IMR-90 (cell line): ENCODE measurements at regions not wholly inside any gene's neighbourhood (a gene's known extent, or its start where the extent isn't known, plus 50 kb on each side); places are given as distances from the start of the nearest gene placed in this dataset.

Experiments used
- ATAC-seq: fragments of 200-7000 bp; cut with Tn5 transposase; 2 replicates; pipeline ENCODE4 v1.9.1; 2020; ENCODE audit warnings: low read depth, mild to moderate bottlenecking, moderate library complexity
- BruUV-seq: library from RNA; stranded (reverse); fragments of 400-500 nt; replicated peaks from 2 replicates; lab custom pipeline; 2021; lab: Mats Ljungman, UMichigan
- CTCF ChIA-PET: fragments of 300-600 bp; formaldehyde crosslinking; extraction: SDS; loops from one replicate; lab custom pipeline; 2021; ENCODE audit warnings: antibody characterized with exemption; lab: Yijun Ruan, JAX
- POLR2A ChIA-PET: fragments of 300-600 bp; sonication (Branson Sonifier 250); formaldehyde crosslinking; loops from one replicate; lab custom pipeline; 2022; ENCODE audit warnings: antibody characterized with exemption; ENCODE audit not compliant: unreplicated experiment; lab: Charles Lee
- DNase-seq: peaks from one replicate; pipeline ENCODE4 v3.0.0; 2013
- H2AFZ ChIP-seq: replicated peaks from 2 replicates; pipeline ENCODE3; 2013; ENCODE audit warnings: low read length, mild to moderate bottlenecking; ENCODE audit not compliant: poor library complexity
- H2AK5ac ChIP-seq: 2 replicates; pipeline ENCODE4 v1.6.1; 2013; ENCODE audit warnings: low read depth, low read length, inconsistent platforms
- H2AK9ac ChIP-seq: replicated peaks from 2 replicates; pipeline ENCODE3; 2013; ENCODE audit warnings: mild to moderate bottlenecking, low read depth, low read length, moderate library complexity; ENCODE audit not compliant: poor library complexity
- H2BK120ac ChIP-seq: 2 replicates; pipeline ENCODE4 v1.6.1; 2013; ENCODE audit warnings: low read depth, low read length, inconsistent platforms
- H2BK15ac ChIP-seq: 3 replicates; pipeline ENCODE4 v1.6.1; 2013; ENCODE audit warnings: low read depth, low read length, inconsistent platforms
- H2BK20ac ChIP-seq: 2 replicates; pipeline ENCODE4 v1.6.1; 2013; ENCODE audit warnings: low read depth, mild to moderate bottlenecking, inconsistent platforms, low read length, moderate library complexity
- H2BK5ac ChIP-seq: 2 replicates; pipeline ENCODE4 v1.6.1; 2013; ENCODE audit warnings: mild to moderate bottlenecking, low read depth, low read length, inconsistent platforms; ENCODE audit not compliant: poor library complexity, severe bottlenecking
- H3K14ac ChIP-seq: replicated peaks from 2 replicates; pipeline ENCODE4 v1.6.1; 2013; ENCODE audit warnings: low read depth, low read length, inconsistent platforms
- H3K18ac ChIP-seq: 2 replicates; pipeline ENCODE4 v1.6.1; 2013; ENCODE audit warnings: low read depth, low read length, control low read depth
- H3K23ac ChIP-seq: 2 replicates; pipeline ENCODE4 v1.6.1; 2013; ENCODE audit warnings: low read depth, low read length, inconsistent platforms
- H3K27ac ChIP-seq: 2 replicates; pipeline ENCODE4 v1.5.1; 2013; ENCODE audit warnings: mild to moderate bottlenecking, control low read depth, low read length; ENCODE audit not compliant: insufficient read depth
- H3K27me3 ChIP-seq: 2 replicates; pipeline ENCODE4 v1.6.1; 2013; ENCODE audit warnings: low read length; ENCODE audit not compliant: control insufficient read depth, insufficient read depth
- H3K36me3 ChIP-seq: 2 replicates; pipeline ENCODE4 v1.6.1; 2013; ENCODE audit warnings: low read length, mixed read lengths; ENCODE audit not compliant: control insufficient read depth, insufficient read depth
- H3K4ac ChIP-seq: 2 replicates; pipeline ENCODE4 v1.6.1; 2013; ENCODE audit warnings: low read depth, low read length, inconsistent platforms
- H3K4me1 ChIP-seq: 2 replicates; pipeline ENCODE4 v1.6.1; 2013; ENCODE audit warnings: low read length, mixed read lengths; ENCODE audit not compliant: control insufficient read depth, insufficient read depth
- H3K4me2 ChIP-seq: 2 replicates; pipeline ENCODE4 v1.6.1; 2013; ENCODE audit warnings: low read depth, mild to moderate bottlenecking, control low read depth, low read length, moderate library complexity
- H3K4me3 ChIP-seq: 2 replicates; pipeline ENCODE4 v1.5.1; 2013; ENCODE audit warnings: low read depth, mild to moderate bottlenecking, control low read depth, low read length, moderate library complexity; ENCODE audit not compliant: insufficient read depth
- H3K56ac ChIP-seq: 2 replicates; pipeline ENCODE4 v1.6.1; 2013; ENCODE audit warnings: low read length, inconsistent platforms; ENCODE audit not compliant: insufficient read depth; ENCODE audit errors: extremely low read depth
- H3K79me1 ChIP-seq, 2 experiments: 2 replicates each; pipeline ENCODE4 v1.6.1; 2013; ENCODE audit warnings: low read length in 2 of 2, inconsistent platforms in 1 of 2, low read depth in 1 of 2
- H3K9ac ChIP-seq: 2 replicates; pipeline ENCODE4 v1.6.1; 2013; ENCODE audit warnings: low read depth, low read length, control low read depth
- H3K9me1 ChIP-seq: 2 replicates; pipeline ENCODE4 v1.6.1; 2013; ENCODE audit warnings: low read length, inconsistent platforms; ENCODE audit not compliant: insufficient read depth
- H3K9me3 ChIP-seq: 2 replicates; pipeline ENCODE4 v1.6.1; 2013; ENCODE audit warnings: low read length; ENCODE audit not compliant: control insufficient read depth, insufficient read depth
- H4K20me1 ChIP-seq: 2 replicates; pipeline ENCODE4 v1.6.1; 2013; ENCODE audit warnings: low read length, inconsistent platforms; ENCODE audit not compliant: insufficient read depth
- H4K5ac ChIP-seq: 2 replicates; pipeline ENCODE4 v1.6.1; 2013; ENCODE audit warnings: mild to moderate bottlenecking, low read depth, low read length, control low read depth
- H4K8ac ChIP-seq, 2 experiments: 2 replicates each; pipeline ENCODE4 v1.6.1; 2013; ENCODE audit warnings: low read depth in 2 of 2, low read length in 2 of 2, control low read depth in 1 of 2, inconsistent platforms in 1 of 2
- H4K91ac ChIP-seq: 2 replicates; pipeline ENCODE4 v1.6.1; 2013; ENCODE audit warnings: low read depth, low read length, inconsistent platforms; ENCODE audit not compliant: insufficient read depth
- BHLHE40 ChIP-seq: fragments of 150-350 bp; IDR thresholded peaks from 2 replicates; pipeline ENCODE4 v1.6.1; 2016; ENCODE audit warnings: mild to moderate bottlenecking, low read depth, low read length
- CEBPB ChIP-seq: IDR thresholded peaks from 2 replicates; pipeline ENCODE4 v1.6.1; 2012; ENCODE audit warnings: low read depth, low read length, improper control_type of control experiment
- CHD1 ChIP-seq: IDR thresholded peaks from 2 replicates; pipeline ENCODE4 v1.6.1; 2012; ENCODE audit warnings: low read depth, low read length, improper control_type of control experiment
- FOS ChIP-seq: fragments of 150-350 bp; IDR thresholded peaks from 2 replicates; pipeline ENCODE4 v1.6.1; 2016; ENCODE audit warnings: low read depth, low read length
- MAFK ChIP-seq: IDR thresholded peaks from 2 replicates; pipeline ENCODE4 v1.6.1; 2012; ENCODE audit warnings: low read depth, low read length, improper control_type of control experiment
- MAZ ChIP-seq: IDR thresholded peaks from 2 replicates; pipeline ENCODE4 v1.6.1; 2012; ENCODE audit warnings: low read depth, mild to moderate bottlenecking, low read length, improper control_type of control experiment, moderate library complexity, borderline replicate concordance
- MXI1 ChIP-seq: IDR thresholded peaks from 2 replicates; pipeline ENCODE4 v1.6.1; 2012; ENCODE audit warnings: low read depth, mild to moderate bottlenecking, low read length, moderate library complexity, borderline replicate concordance
- NFE2L2 ChIP-seq: fragments of 150-350 bp; IDR thresholded peaks from 2 replicates; pipeline ENCODE4 v1.6.1; 2016; ENCODE audit warnings: low read depth, mild to moderate bottlenecking, low read length
- POLR2A ChIP-seq: IDR thresholded peaks from 2 replicates; pipeline ENCODE4 v1.6.1; 2012; ENCODE audit warnings: mild to moderate bottlenecking, low read depth, low read length
- RAD21 ChIP-seq: IDR thresholded peaks from 2 replicates; pipeline ENCODE4 v1.6.1; 2012; ENCODE audit warnings: low read length, improper control_type of control experiment
- RCOR1 ChIP-seq: IDR thresholded peaks from 2 replicates; pipeline ENCODE4 v1.6.1; 2012; ENCODE audit warnings: mild to moderate bottlenecking, low read length, improper control_type of control experiment; ENCODE audit not compliant: insufficient replicate concordance
- RFX5 ChIP-seq: IDR thresholded peaks from 2 replicates; pipeline ENCODE4 v1.8.0; 2012; ENCODE audit warnings: low read depth, mild to moderate bottlenecking, low read length, moderate library complexity
- SMC3 ChIP-seq: fragments of 150-350 bp; IDR thresholded peaks from 2 replicates; pipeline ENCODE4 v1.6.1; 2016; ENCODE audit warnings: low read depth, mild to moderate bottlenecking, antibody characterized with exemption, low read length, moderate library complexity
- WGBS, 2 experiments: methylation state at CpG; one replicate each; pipeline versions ENCODE4 v1.1.5 to v1.1.7; 2013; ENCODE audit warnings: missing lambda C conversion rate in 2 of 2; ENCODE audit not compliant: insufficient read length in 1 of 2; ENCODE audit errors: extremely low coverage in 2 of 2; 5-methylcytosine and 5-hydroxymethylcytosine counted together
- dilution Hi-C: fragments of 300-500 bp; cut with HindIII; formaldehyde crosslinking; loops from one replicate; pipeline ENCODE4 v1.14.3; 2018; ENCODE audit warnings: low sequenced_read_pairs; ENCODE audit not compliant: unreplicated experiment
- in situ Hi-C: fragments of 300-500 bp; cut with MboI; formaldehyde crosslinking; loops from 3 replicates; pipeline ENCODE4 v1.14.3; 2019; ENCODE audit warnings: low sequenced_read_pairs, inconsistent platforms, mixed read lengths
- intact Hi-C: fragments of 100-400 bp; cut with micrococcal nuclease; formaldehyde crosslinking; loops from 2 replicates; pipeline ENCODE4 v1.10.0; 2022
- TF ChIP-seq, protein P1 (sequence below): conservative IDR thresholded peaks from 2 replicates; pipeline ENCODE4 v1.5.1; 2012; ENCODE audit warnings: mild to moderate bottlenecking, low read depth, low read length, improper control_type of control experiment
- TF ChIP-seq, protein P2 (sequence below): fragments of 150-350 bp; IDR thresholded peaks from 2 replicates; pipeline ENCODE4 v1.6.1; 2017; ENCODE audit warnings: mild to moderate bottlenecking, antibody characterized with exemption, low read length, low read depth
- TF ChIP-seq, protein P3 (sequence below): fragments of 150-350 bp; IDR thresholded peaks from 2 replicates; pipeline ENCODE4 v1.6.1; 2016; ENCODE audit warnings: low read depth, mild to moderate bottlenecking, low read length, moderate library complexity, borderline replicate concordance

- CTCF ChIA-PET: no interaction called here
Observed at GRCh38 chr12:92467886-92468285, 234.9 kb upstream of the PLEKHG7 start.

More at GRCh38 chr12:92467886-92468285, 234.9 kb upstream of the PLEKHG7 start:
- DNase-seq (peak; percentile 46), ATAC-seq (no peak)
- H2BK120ac ChIP-seq: no peak overlapping the region
- in situ Hi-C loops: no loop called here
- POLR2A ChIA-PET: no interaction called here
- no peak overlapping the region for H3K23ac ChIP-seq
- BruUV-seq: no TSS peak
- no peak overlapping the region for H4K5ac ChIP-seq
- no peak overlapping the region for H2BK20ac ChIP-seq
- H3K4me1 ChIP-seq: peaks cover 7% of the 10 kb centered on the region
- H3K18ac ChIP-seq: no peak overlapping the region
- H2AK9ac ChIP-seq: no peak overlapping the region
- no peak overlapping the region for H2AK5ac ChIP-seq
- peaks cover 3% of the 10 kb centered on the region for H3K9me1 ChIP-seq
- no peak overlapping the region for H3K27ac ChIP-seq
- H4K91ac ChIP-seq: no peak overlapping the region
- H3K56ac ChIP-seq: no peak overlapping the region
- TF ChIP-seq RCOR1: no peak
- TF ChIP-seq, protein P1, sequence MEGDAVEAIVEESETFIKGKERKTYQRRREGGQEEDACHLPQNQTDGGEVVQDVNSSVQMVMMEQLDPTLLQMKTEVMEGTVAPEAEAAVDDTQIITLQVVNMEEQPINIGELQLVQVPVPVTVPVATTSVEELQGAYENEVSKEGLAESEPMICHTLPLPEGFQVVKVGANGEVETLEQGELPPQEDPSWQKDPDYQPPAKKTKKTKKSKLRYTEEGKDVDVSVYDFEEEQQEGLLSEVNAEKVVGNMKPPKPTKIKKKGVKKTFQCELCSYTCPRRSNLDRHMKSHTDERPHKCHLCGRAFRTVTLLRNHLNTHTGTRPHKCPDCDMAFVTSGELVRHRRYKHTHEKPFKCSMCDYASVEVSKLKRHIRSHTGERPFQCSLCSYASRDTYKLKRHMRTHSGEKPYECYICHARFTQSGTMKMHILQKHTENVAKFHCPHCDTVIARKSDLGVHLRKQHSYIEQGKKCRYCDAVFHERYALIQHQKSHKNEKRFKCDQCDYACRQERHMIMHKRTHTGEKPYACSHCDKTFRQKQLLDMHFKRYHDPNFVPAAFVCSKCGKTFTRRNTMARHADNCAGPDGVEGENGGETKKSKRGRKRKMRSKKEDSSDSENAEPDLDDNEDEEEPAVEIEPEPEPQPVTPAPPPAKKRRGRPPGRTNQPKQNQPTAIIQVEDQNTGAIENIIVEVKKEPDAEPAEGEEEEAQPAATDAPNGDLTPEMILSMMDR: no peak
- TF ChIP-seq NFE2L2: no peak
- TF ChIP-seq RFX5: no peak
- TF ChIP-seq SMC3: no peak
- TF ChIP-seq MXI1: no peak
- no peak for TF ChIP-seq BHLHE40
- TF ChIP-seq POLR2A: no peak
- TF ChIP-seq, protein P2, sequence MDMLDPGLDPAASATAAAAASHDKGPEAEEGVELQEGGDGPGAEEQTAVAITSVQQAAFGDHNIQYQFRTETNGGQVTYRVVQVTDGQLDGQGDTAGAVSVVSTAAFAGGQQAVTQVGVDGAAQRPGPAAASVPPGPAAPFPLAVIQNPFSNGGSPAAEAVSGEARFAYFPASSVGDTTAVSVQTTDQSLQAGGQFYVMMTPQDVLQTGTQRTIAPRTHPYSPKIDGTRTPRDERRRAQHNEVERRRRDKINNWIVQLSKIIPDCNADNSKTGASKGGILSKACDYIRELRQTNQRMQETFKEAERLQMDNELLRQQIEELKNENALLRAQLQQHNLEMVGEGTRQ: no peak
- TF ChIP-seq, protein P3, sequence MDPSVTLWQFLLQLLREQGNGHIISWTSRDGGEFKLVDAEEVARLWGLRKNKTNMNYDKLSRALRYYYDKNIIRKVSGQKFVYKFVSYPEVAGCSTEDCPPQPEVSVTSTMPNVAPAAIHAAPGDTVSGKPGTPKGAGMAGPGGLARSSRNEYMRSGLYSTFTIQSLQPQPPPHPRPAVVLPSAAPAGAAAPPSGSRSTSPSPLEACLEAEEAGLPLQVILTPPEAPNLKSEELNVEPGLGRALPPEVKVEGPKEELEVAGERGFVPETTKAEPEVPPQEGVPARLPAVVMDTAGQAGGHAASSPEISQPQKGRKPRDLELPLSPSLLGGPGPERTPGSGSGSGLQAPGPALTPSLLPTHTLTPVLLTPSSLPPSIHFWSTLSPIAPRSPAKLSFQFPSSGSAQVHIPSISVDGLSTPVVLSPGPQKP: no peak
- TF ChIP-seq MAFK: no peak
- TF ChIP-seq MAZ: no peak
- TF ChIP-seq CHD1: no peak
- no peak for TF ChIP-seq CEBPB
- TF ChIP-seq FOS: no peak
- TF ChIP-seq RAD21: no peak
- H3K79me1 ChIP-seq: no peaks in the 10 kb centered on the region
- no peaks in the 10 kb centered on the region for H3K27me3 ChIP-seq
- no peak overlapping the region for H3K4me3 ChIP-seq
- H2AFZ ChIP-seq: no peak overlapping the region
- H3K4ac ChIP-seq: no peak overlapping the region
- H3K36me3 ChIP-seq: no peaks in the 10 kb centered on the region
- no CpG with 5 or more reads among the region's 1 CpG for WGBS, 2 experiments
- H2BK15ac ChIP-seq: no peak overlapping the region
- 0 out of 2 replicates have a peak overlapping the region, but pooled peaks have one; percentile 39 for H3K14ac ChIP-seq
- H3K4me2 ChIP-seq: no peak overlapping the region
- H4K8ac ChIP-seq: no peak overlapping the region
- H2BK5ac ChIP-seq: no peak overlapping the region
- H3K9ac ChIP-seq: no peak overlapping the region
- dilution Hi-C loops: no loop called here
- H4K20me1 ChIP-seq: 0 out of 2 replicates have a peak, but pooled peaks cover 5% of the 10 kb centered on the region
- intact Hi-C loops: loop anchor here (5.0 kb wide), 1 partner anchor 321 kb away; the partner anchor contains the start of gene BTG1
- H3K9me3 ChIP-seq: no peaks in the 10 kb centered on the region
